ENCODE measurements at regions not wholly inside any gene's neighbourhood (a gene's known extent, or its start where the extent isn't known, plus 50 kb on each side); places are given as distances from the start of the nearest gene placed in this dataset.

DNA sequence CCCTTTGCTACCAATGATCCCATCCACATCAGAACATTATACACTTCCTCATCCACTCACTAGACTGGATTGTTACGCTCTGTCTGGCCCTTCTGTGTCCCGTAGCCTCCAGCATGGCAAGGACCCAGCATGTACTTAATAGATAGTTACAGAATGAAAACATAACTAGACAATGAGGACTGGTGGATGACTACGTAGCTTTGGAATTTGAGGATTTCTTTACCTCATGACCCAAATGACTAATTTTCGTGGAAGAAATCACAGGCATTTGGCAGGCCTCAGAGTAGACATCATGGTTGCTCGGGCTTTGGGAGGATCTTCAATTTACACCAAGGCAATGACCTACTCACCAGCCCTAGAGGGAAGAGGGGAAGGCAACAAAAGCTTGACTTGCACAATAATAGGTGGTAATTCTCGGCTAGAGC lies 299.8 kb downstream of the TLE1 start:
- no peak for DNase-seq

DNA sequence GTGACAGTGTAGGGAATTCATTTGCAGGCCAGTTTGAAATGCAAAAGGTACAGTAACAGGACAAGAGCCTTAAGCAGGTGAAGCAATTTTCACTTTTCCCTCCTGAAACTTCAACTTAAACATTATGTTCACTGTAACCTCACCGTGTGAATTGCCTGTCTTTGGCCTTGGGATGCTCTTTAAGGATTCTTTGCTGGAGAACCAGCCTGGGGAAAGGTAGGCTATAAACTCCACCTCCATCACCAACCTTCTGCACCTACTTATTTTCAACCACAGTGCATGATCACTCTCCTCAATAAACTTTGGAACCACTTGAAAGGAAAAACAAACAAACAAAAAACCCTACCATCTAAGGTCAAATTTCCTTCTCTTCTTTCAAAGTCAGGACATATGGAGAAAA lies 300.5 kb downstream of the TLE1 start:
- no peak for DNase-seq

- no peak for DNase-seq
Measured at GRCh38 chr9:81387360-81388106, 301.8 kb downstream of the TLE1 start.

GRCh38 chr9:81384911-81385310 lies 304.4 kb downstream of the TLE1 start:
- DNase-seq = no peak

DNA sequence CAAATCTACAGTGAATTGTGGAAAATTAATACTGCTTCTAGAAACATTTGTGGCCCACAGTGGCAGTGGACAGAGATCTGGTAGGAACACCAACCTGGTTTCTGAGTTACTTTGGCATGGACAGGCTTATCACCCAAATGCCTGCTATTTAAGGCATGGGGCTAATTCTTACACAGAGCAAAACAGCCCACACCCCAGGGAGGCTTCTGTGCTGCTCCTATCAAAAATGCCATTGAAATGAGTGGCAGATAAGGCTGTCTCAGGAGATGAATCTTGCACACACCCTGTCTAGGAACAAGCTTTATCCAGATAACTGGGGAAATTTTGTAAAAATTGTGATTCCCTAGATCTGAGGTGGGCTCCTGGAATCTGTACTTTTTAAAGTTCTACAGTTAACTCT lies 307.1 kb downstream of the TLE1 start:
- no peak for DNase-seq

GRCh38 chr9:81381694-81382093 lies 307.7 kb downstream of the TLE1 start:
- DNase-seq = no peak

- no peak for DNase-seq
Measured at GRCh38 chr9:81380504-81381359, 308.6 kb downstream of the TLE1 start.

GRCh38 chr9:81379655-81380054 lies 309.7 kb downstream of the TLE1 start:
- DNase-seq = no peak

- no peak for DNase-seq
Measured at GRCh38 chr9:81377921-81378320, 311.4 kb downstream of the TLE1 start.

- no peak for DNase-seq
Measured at GRCh38 chr9:81377320-81377719, 312.0 kb downstream of the TLE1 start.

DNA sequence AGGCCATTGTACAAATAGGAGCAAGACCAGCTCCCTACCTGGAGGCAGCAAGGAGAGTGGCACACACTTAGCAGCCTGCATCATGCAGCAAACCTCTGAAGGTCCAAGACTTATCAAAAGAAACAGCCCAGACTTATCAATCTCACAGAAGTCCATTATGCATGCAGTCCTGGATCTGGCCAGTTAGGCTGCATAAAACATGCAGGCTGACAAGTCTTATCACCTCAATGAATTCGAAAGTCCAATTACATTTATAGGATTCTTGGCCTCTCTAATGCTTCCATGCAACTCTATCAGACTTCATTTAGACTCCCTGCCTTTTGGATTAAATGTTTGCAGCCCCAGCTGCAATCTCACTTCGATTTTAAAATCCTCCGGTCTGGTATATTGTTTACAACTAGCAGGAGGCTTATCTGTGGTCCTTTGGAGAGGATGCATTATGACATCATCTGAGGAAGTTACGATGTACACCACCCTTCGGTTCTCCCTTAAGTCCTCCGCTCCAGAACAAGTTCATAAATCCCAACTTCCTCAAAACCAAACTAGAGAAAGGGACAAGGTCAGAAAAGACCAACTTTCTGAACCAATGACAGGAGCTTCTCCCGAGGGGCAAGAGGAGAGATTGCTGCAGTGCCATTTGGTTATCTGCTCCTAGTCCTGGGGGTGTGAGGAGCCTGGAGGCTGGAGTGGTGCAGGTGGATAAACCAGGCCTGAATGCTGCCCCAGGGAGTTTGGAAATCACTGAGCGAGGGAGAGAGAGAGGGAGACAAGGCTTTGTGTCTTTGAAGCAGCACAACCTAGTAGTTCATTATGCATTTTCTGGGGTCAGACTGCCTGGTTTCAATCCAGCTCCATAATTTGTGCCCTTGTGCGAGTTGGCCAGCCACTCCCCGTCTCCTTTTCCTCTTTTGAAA lies 313.9 kb downstream of the TLE1 start:
- no peak for DNase-seq

DNA sequence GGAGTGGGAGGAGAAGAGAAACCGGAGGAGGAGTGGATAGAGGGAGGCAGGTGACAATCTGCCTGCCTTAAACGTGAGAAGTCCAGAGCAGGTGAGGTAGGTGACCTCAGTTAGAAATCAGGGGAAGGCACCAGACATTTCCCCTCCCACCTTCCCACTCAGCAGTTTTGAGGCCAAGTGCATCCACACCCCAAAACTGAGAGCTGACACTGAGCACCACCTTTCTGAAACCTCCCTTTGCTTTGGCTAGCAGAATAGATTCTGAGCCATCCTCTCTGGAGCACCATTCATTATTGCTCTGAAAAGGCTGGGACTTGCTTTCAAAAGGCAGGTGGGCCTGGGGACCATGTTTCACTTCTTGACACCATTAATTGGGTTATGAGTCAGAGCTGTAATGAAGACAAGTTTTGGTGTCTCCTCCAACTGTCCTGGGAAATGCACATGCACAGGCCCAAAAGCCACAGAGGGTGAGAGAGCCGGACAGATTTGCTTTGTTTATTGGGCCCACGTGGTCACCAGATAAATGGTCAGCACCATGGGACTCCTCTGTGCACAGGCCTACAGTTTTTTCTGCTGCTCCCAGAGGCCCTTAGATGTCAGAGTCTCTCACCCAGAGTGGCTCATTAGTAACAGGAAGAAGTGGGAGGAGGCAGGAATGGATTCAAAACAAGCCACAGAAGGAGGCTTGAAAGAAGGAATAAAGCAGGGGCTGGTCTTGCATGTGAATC lies 314.7 kb downstream of the TLE1 start:
- no peak for DNase-seq

DNA sequence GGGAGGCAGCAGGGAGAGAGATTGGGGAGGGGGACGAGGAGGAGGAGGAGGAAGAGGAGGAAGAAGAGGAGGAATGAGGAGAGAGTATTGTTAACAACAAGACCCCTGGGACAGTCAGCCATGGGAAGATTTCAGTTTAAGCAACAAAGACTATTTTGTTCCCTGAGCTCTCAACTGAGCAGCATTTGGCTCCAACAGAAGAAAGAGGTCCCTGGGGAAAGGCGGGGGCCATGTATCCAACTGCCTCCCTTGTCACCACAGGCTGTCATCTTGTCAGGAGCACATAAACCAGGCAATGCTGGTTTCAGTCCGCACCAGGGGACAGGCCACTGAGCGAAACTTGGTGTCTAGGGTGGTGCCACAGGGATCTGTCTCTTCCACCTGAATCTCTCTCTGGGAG lies 316.1 kb downstream of the TLE1 start:
- DNase-seq = no peak

DNA sequence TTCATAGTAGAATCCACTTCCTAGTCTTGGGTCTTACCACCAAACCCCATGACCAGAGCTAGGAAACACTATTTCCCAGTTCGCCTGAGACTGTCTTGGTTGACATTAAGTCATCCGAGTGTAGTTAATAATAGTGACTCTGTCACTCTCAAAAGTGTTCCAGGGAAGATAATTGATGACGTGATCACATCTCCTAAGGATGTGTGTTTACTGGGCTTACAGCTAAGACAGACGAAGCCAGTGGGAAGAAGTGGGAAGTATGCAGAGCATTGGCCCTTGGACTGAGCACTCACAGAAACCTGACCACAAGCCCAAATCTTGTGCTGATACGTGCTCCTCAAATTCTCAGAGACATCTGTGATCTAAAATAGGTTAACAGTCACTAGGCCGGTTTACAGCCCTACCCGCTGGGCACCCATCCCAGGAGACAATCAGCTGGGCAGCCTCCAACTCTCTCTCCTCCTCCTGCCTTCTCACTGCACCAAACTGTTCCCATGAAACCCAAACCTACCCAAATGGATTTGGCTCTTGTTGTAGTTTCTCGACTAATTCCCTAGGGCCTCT lies 316.6 kb downstream of the TLE1 start:
- no peak for DNase-seq

DNA sequence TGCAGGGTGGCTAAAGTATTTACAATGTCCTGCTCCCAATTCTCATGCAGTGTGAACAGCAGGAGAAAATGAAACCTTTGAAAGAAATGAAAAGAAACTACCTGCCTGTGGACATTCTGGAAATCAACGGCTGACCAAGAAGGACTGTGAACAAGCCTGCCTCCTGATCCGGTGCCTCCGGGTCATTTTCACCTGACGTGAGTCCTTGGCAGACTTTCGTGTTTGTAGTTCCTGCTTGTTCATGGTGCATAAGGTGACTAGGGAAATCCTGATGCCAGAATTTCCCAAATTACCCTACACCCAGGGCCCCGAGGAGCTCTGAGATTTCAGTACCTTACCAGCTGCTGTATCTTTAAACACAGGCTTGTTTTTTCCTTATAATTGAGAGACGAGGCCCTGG lies 317.5 kb downstream of the TLE1 start:
- DNase-seq = no peak

GRCh38 chr9:81370650-81371049 lies 318.7 kb downstream of the TLE1 start:
- DNase-seq = no peak

GRCh38 chr9:81370096-81370495 lies 319.3 kb downstream of the TLE1 start:
- no peak for DNase-seq

- no peak for DNase-seq
Measured at GRCh38 chr9:81369121-81369520, 320.2 kb downstream of the TLE1 start.

- DNase-seq = no peak
Measured at GRCh38 chr9:81363916-81364480, 325.3 kb downstream of the TLE1 start.

DNA sequence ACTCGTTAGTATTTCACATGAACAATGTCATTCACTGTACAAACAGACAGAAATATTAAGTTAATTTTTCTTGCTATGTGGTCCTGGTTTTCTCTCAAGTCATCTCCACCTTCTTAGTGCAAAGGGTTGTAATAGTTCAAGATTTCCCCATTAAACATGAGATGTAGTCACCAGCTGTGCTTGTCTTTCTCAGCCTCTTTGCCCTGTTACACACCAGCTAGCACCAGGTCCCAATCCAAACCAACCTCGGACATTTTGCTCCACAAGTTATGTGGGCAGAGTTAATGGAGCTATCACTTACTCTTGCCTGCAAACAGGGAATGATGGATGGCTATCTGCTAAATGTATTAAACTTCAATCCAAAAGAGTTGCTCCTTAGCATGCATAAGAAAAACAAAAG lies 328.1 kb downstream of the TLE1 start:
- DNase-seq = no peak

DNA sequence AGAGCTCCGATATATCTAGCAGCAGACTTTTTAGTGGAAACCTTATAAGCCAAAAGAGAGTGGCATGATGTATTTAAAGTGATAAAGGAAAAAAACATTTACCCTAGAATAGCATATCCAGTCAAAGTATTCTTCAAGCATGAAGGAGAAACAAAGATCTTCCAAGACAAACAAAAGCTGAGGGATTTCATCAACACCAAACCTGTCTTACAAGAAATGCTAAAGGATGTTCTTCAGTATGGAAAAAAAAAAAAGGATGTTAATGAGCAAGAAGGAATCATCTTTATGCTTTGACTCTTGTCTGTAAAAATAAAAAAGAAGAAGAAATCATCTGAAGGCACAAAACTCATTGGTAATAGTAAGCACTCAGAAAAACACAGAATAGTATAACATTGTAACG lies 338.2 kb downstream of the TLE1 start:
- no peak for DNase-seq

DNA sequence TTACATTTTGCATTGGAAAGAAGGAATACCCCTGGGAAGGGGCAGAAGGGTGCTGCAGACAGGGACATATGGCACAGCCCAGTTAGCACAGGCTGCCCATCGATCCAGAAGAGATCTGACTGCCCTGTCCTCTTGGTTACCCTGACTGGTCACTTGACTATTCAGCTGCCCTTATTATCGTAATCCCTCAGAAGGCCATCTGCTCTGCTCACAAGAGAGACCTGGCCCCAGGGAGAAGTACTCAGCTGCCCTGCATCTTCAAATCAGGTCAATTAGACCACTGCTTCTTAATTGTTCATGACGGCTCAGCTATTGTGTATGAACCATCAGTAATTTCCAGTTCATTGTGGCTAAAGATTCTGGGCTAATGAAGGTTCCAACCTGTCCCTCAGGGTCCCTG lies 345.0 kb downstream of the TLE1 start:
- DNase-seq = no peak

All from SHP77 (cell line).